IMR-90 (cell line): ENCODE measurements at regions not wholly inside any gene's neighbourhood (a gene's known extent, or its start where the extent isn't known, plus 50 kb on each side); places are given as distances from the start of the nearest gene placed in this dataset.

ENCODE experiments used
- ATAC-seq: fragments of 200-7000 bp; cut with Tn5 transposase; 2 replicates; pipeline ENCODE4 v1.9.1; 2020; ENCODE audit warnings: low read depth, mild to moderate bottlenecking, moderate library complexity
- BruUV-seq: library from RNA; stranded (reverse); fragments of 400-500 nt; replicated peaks from 2 replicates; lab custom pipeline; 2021; lab: Mats Ljungman, UMichigan
- CTCF ChIA-PET: fragments of 300-600 bp; formaldehyde crosslinking; extraction: SDS; loops from one replicate; lab custom pipeline; 2021; ENCODE audit warnings: antibody characterized with exemption; lab: Yijun Ruan, JAX
- POLR2A ChIA-PET: fragments of 300-600 bp; sonication (Branson Sonifier 250); formaldehyde crosslinking; loops from one replicate; lab custom pipeline; 2022; ENCODE audit warnings: antibody characterized with exemption; ENCODE audit not compliant: unreplicated experiment; lab: Charles Lee
- DNase-seq: peaks from one replicate; pipeline ENCODE4 v3.0.0; 2013
- H2AFZ ChIP-seq: replicated peaks from 2 replicates; pipeline ENCODE3; 2013; ENCODE audit warnings: low read length, mild to moderate bottlenecking; ENCODE audit not compliant: poor library complexity
- H2AK5ac ChIP-seq: 2 replicates; pipeline ENCODE4 v1.6.1; 2013; ENCODE audit warnings: low read depth, low read length, inconsistent platforms
- H2AK9ac ChIP-seq: replicated peaks from 2 replicates; pipeline ENCODE3; 2013; ENCODE audit warnings: mild to moderate bottlenecking, low read depth, low read length, moderate library complexity; ENCODE audit not compliant: poor library complexity
- H2BK120ac ChIP-seq: 2 replicates; pipeline ENCODE4 v1.6.1; 2013; ENCODE audit warnings: low read depth, low read length, inconsistent platforms
- H2BK15ac ChIP-seq: 3 replicates; pipeline ENCODE4 v1.6.1; 2013; ENCODE audit warnings: low read depth, low read length, inconsistent platforms
- H2BK20ac ChIP-seq: 2 replicates; pipeline ENCODE4 v1.6.1; 2013; ENCODE audit warnings: low read depth, mild to moderate bottlenecking, inconsistent platforms, low read length, moderate library complexity
- H2BK5ac ChIP-seq: 2 replicates; pipeline ENCODE4 v1.6.1; 2013; ENCODE audit warnings: mild to moderate bottlenecking, low read depth, low read length, inconsistent platforms; ENCODE audit not compliant: poor library complexity, severe bottlenecking
- H3K14ac ChIP-seq: replicated peaks from 2 replicates; pipeline ENCODE4 v1.6.1; 2013; ENCODE audit warnings: low read depth, low read length, inconsistent platforms
- H3K18ac ChIP-seq: 2 replicates; pipeline ENCODE4 v1.6.1; 2013; ENCODE audit warnings: low read depth, low read length, control low read depth
- H3K23ac ChIP-seq: 2 replicates; pipeline ENCODE4 v1.6.1; 2013; ENCODE audit warnings: low read depth, low read length, inconsistent platforms
- H3K27ac ChIP-seq: 2 replicates; pipeline ENCODE4 v1.5.1; 2013; ENCODE audit warnings: mild to moderate bottlenecking, control low read depth, low read length; ENCODE audit not compliant: insufficient read depth
- H3K27me3 ChIP-seq: 2 replicates; pipeline ENCODE4 v1.6.1; 2013; ENCODE audit warnings: low read length; ENCODE audit not compliant: control insufficient read depth, insufficient read depth
- H3K36me3 ChIP-seq: 2 replicates; pipeline ENCODE4 v1.6.1; 2013; ENCODE audit warnings: low read length, mixed read lengths; ENCODE audit not compliant: control insufficient read depth, insufficient read depth
- H3K4ac ChIP-seq: 2 replicates; pipeline ENCODE4 v1.6.1; 2013; ENCODE audit warnings: low read depth, low read length, inconsistent platforms
- H3K4me1 ChIP-seq: 2 replicates; pipeline ENCODE4 v1.6.1; 2013; ENCODE audit warnings: low read length, mixed read lengths; ENCODE audit not compliant: control insufficient read depth, insufficient read depth
- H3K4me2 ChIP-seq: 2 replicates; pipeline ENCODE4 v1.6.1; 2013; ENCODE audit warnings: low read depth, mild to moderate bottlenecking, control low read depth, low read length, moderate library complexity
- H3K4me3 ChIP-seq: 2 replicates; pipeline ENCODE4 v1.5.1; 2013; ENCODE audit warnings: low read depth, mild to moderate bottlenecking, control low read depth, low read length, moderate library complexity; ENCODE audit not compliant: insufficient read depth
- H3K56ac ChIP-seq: 2 replicates; pipeline ENCODE4 v1.6.1; 2013; ENCODE audit warnings: low read length, inconsistent platforms; ENCODE audit not compliant: insufficient read depth; ENCODE audit errors: extremely low read depth
- H3K79me1 ChIP-seq, 2 experiments: 2 replicates each; pipeline ENCODE4 v1.6.1; 2013; ENCODE audit warnings: low read length in 2 of 2, inconsistent platforms in 1 of 2, low read depth in 1 of 2
- H3K9ac ChIP-seq: 2 replicates; pipeline ENCODE4 v1.6.1; 2013; ENCODE audit warnings: low read depth, low read length, control low read depth
- H3K9me1 ChIP-seq: 2 replicates; pipeline ENCODE4 v1.6.1; 2013; ENCODE audit warnings: low read length, inconsistent platforms; ENCODE audit not compliant: insufficient read depth
- H3K9me3 ChIP-seq: 2 replicates; pipeline ENCODE4 v1.6.1; 2013; ENCODE audit warnings: low read length; ENCODE audit not compliant: control insufficient read depth, insufficient read depth
- H4K20me1 ChIP-seq: 2 replicates; pipeline ENCODE4 v1.6.1; 2013; ENCODE audit warnings: low read length, inconsistent platforms; ENCODE audit not compliant: insufficient read depth
- H4K5ac ChIP-seq: 2 replicates; pipeline ENCODE4 v1.6.1; 2013; ENCODE audit warnings: mild to moderate bottlenecking, low read depth, low read length, control low read depth
- H4K8ac ChIP-seq, 2 experiments: 2 replicates each; pipeline ENCODE4 v1.6.1; 2013; ENCODE audit warnings: low read depth in 2 of 2, low read length in 2 of 2, control low read depth in 1 of 2, inconsistent platforms in 1 of 2
- H4K91ac ChIP-seq: 2 replicates; pipeline ENCODE4 v1.6.1; 2013; ENCODE audit warnings: low read depth, low read length, inconsistent platforms; ENCODE audit not compliant: insufficient read depth
- BHLHE40 ChIP-seq: fragments of 150-350 bp; IDR thresholded peaks from 2 replicates; pipeline ENCODE4 v1.6.1; 2016; ENCODE audit warnings: mild to moderate bottlenecking, low read depth, low read length
- CEBPB ChIP-seq: IDR thresholded peaks from 2 replicates; pipeline ENCODE4 v1.6.1; 2012; ENCODE audit warnings: low read depth, low read length, improper control_type of control experiment
- CHD1 ChIP-seq: IDR thresholded peaks from 2 replicates; pipeline ENCODE4 v1.6.1; 2012; ENCODE audit warnings: low read depth, low read length, improper control_type of control experiment
- CTCF ChIP-seq: conservative IDR thresholded peaks from 2 replicates; pipeline ENCODE4 v1.5.1; 2012; ENCODE audit warnings: mild to moderate bottlenecking, low read depth, low read length, improper control_type of control experiment
- FOS ChIP-seq: fragments of 150-350 bp; IDR thresholded peaks from 2 replicates; pipeline ENCODE4 v1.6.1; 2016; ENCODE audit warnings: low read depth, low read length
- MAFK ChIP-seq: IDR thresholded peaks from 2 replicates; pipeline ENCODE4 v1.6.1; 2012; ENCODE audit warnings: low read depth, low read length, improper control_type of control experiment
- MAZ ChIP-seq: IDR thresholded peaks from 2 replicates; pipeline ENCODE4 v1.6.1; 2012; ENCODE audit warnings: low read depth, mild to moderate bottlenecking, low read length, improper control_type of control experiment, moderate library complexity, borderline replicate concordance
- MXI1 ChIP-seq: IDR thresholded peaks from 2 replicates; pipeline ENCODE4 v1.6.1; 2012; ENCODE audit warnings: low read depth, mild to moderate bottlenecking, low read length, moderate library complexity, borderline replicate concordance
- NFE2L2 ChIP-seq: fragments of 150-350 bp; IDR thresholded peaks from 2 replicates; pipeline ENCODE4 v1.6.1; 2016; ENCODE audit warnings: low read depth, mild to moderate bottlenecking, low read length
- POLR2A ChIP-seq: IDR thresholded peaks from 2 replicates; pipeline ENCODE4 v1.6.1; 2012; ENCODE audit warnings: mild to moderate bottlenecking, low read depth, low read length
- RAD21 ChIP-seq: IDR thresholded peaks from 2 replicates; pipeline ENCODE4 v1.6.1; 2012; ENCODE audit warnings: low read length, improper control_type of control experiment
- RCOR1 ChIP-seq: IDR thresholded peaks from 2 replicates; pipeline ENCODE4 v1.6.1; 2012; ENCODE audit warnings: mild to moderate bottlenecking, low read length, improper control_type of control experiment; ENCODE audit not compliant: insufficient replicate concordance
- WGBS, 2 experiments: methylation state at CpG; one replicate each; pipeline versions ENCODE4 v1.1.5 to v1.1.7; 2013; ENCODE audit warnings: missing lambda C conversion rate in 2 of 2; ENCODE audit not compliant: insufficient read length in 1 of 2; ENCODE audit errors: extremely low coverage in 2 of 2; 5-methylcytosine and 5-hydroxymethylcytosine counted together
- dilution Hi-C: fragments of 300-500 bp; cut with HindIII; formaldehyde crosslinking; loops from one replicate; pipeline ENCODE4 v1.14.3; 2018; ENCODE audit warnings: low sequenced_read_pairs; ENCODE audit not compliant: unreplicated experiment
- in situ Hi-C: fragments of 300-500 bp; cut with MboI; formaldehyde crosslinking; loops from 3 replicates; pipeline ENCODE4 v1.14.3; 2019; ENCODE audit warnings: low sequenced_read_pairs, inconsistent platforms, mixed read lengths
- intact Hi-C: fragments of 100-400 bp; cut with micrococcal nuclease; formaldehyde crosslinking; loops from 2 replicates; pipeline ENCODE4 v1.10.0; 2022
- TF ChIP-seq, protein P1 (sequence below): fragments of 150-350 bp; IDR thresholded peaks from 2 replicates; pipeline ENCODE4 v1.6.1; 2016; ENCODE audit warnings: low read depth, mild to moderate bottlenecking, low read length, moderate library complexity, borderline replicate concordance

DNA sequence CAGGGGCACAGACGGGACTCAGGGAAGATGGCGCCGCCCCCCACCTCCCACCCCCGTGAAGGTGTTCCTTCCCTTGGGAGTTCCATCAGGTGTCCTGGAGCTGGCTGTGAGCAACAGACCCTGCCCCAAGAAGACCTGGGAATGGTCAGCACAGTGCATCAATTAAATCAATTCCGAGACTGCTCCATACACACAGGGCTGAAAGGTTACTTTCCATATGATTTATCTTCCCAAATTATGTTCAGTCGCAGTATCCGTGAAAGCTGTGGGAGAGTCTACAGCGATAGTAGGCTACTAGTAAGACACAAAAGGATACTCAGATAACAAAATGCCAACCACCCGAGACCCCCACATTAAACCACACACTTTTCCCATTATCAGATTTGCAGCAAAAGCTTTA lies 71.8 kb upstream of the PABPC3 start:
- H3K79me1 ChIP-seq: no peaks in the 10 kb centered on the region
- H2BK20ac ChIP-seq: no peak overlapping the region
- H3K4ac ChIP-seq: no peak overlapping the region
- H4K20me1 ChIP-seq: no peaks in the 10 kb centered on the region
- H4K5ac ChIP-seq: no peak overlapping the region
- H2AFZ ChIP-seq: no peak overlapping the region
- H4K91ac ChIP-seq: no peak overlapping the region
- H2AK9ac ChIP-seq: no peak overlapping the region
- no peak overlapping the region for H3K14ac ChIP-seq
- H3K27ac ChIP-seq: no peak overlapping the region
- WGBS, 2 experiments: no CpG with 5 or more reads among the region's 9 CpGs
- no peaks in the 10 kb centered on the region for H3K36me3 ChIP-seq
- no peak overlapping the region for H2BK5ac ChIP-seq
- no peak overlapping the region for H3K23ac ChIP-seq
- ChIA-PET POLR2A (no interaction called here), CTCF (no interaction called here)
- no peaks in the 10 kb centered on the region for H3K9me3 ChIP-seq
- no peak overlapping the region for H2BK120ac ChIP-seq
- no peaks in the 10 kb centered on the region for H3K4me1 ChIP-seq
- no peak overlapping the region for H4K8ac ChIP-seq
- TF ChIP-seq CEBPB (no peak), RCOR1 (no peak), CHD1 (no peak), CTCF (no peak), MAZ (no peak), FOS (no peak), POLR2A (no peak), NFE2L2 (no peak), MXI1 (no peak), BHLHE40 (no peak), RAD21 (no peak), MAFK (no peak)
- TF ChIP-seq, protein P1, sequence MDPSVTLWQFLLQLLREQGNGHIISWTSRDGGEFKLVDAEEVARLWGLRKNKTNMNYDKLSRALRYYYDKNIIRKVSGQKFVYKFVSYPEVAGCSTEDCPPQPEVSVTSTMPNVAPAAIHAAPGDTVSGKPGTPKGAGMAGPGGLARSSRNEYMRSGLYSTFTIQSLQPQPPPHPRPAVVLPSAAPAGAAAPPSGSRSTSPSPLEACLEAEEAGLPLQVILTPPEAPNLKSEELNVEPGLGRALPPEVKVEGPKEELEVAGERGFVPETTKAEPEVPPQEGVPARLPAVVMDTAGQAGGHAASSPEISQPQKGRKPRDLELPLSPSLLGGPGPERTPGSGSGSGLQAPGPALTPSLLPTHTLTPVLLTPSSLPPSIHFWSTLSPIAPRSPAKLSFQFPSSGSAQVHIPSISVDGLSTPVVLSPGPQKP: no peak
- H2AK5ac ChIP-seq: no peak overlapping the region
- H3K4me3 ChIP-seq: no peak overlapping the region
- H3K27me3 ChIP-seq: peaks cover 3% of the 10 kb centered on the region; the same call in 1 of the 2 replicates
- H3K18ac ChIP-seq: no peak overlapping the region
- BruUV-seq: no TSS peak
- DNase-seq (no peak), ATAC-seq (no peak)
- in situ Hi-C loops (no loop called here), intact Hi-C loops (no loop called here), dilution Hi-C loops (no loop called here)
- H3K56ac ChIP-seq: no peak overlapping the region
- H3K4me2 ChIP-seq: no peak overlapping the region
- H2BK15ac ChIP-seq: no peak overlapping the region
- no peak overlapping the region for H3K9ac ChIP-seq
- no peaks in the 10 kb centered on the region for H3K9me1 ChIP-seq
